ENCODE measurements at regions not wholly inside any gene's neighbourhood (a gene's known extent, or its start where the extent isn't known, plus 50 kb on each side); places are given as distances from the start of the nearest gene placed in this dataset.
A peak's percentile ranks its signal among the peaks of the same experiment; 100 is the strongest.

- no peak overlapping the region for H3K4me2 ChIP-seq (ENCODE audit: low read depth, low read length)
Measured at GRCh38 chr12:92608151-92609091, 94.4 kb upstream of the PLEKHG7 start.

DNA sequence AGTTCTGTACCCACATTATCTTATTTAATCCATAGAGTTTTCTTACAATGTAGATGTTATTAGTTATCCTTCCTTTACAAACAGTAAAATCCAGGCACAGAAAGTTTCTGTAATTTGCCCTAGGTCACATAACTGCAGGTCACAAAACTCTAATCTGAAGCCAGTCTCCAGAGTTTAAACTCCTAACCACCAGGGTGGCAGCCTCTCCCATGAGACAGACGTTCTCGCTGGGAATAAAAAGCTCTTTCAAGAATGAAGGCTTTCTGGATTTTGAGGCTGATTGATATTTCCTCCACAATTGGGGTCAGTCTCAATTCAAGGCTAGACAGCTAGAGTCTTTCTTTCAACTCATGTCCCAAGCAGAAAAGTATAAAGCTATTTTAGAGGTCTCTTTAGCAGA is 95.8 kb upstream of the PLEKHG7 start:
- Histone ChIP-seq H3K27ac (ENCODE audit: low read length) (no peak overlapping the region), H3K4me2 (ENCODE audit: low read depth, low read length) (no peak overlapping the region), H2AFZ (ENCODE audit: low read length) (no peak overlapping the region), H3K9me3 (replicated peaks; ENCODE audit: insufficient read depth, low read length) (no peaks in the 10 kb centered on the region), H3K4me3 (ENCODE audit: low read length) (no peak overlapping the region), H4K20me1 (ENCODE audit: insufficient read depth, low read length) (no peaks in the 10 kb centered on the region), H3K79me2 (ENCODE audit: low read length) (no peaks in the 10 kb centered on the region), H3K4me1 (ENCODE audit: low read length) (no peaks in the 10 kb centered on the region), H3K27me3 (replicated peaks; ENCODE audit: insufficient read depth, low read length) (no peaks in the 10 kb centered on the region), H3K36me3 (replicated peaks; ENCODE audit: insufficient read depth, low read length) (no peaks in the 10 kb centered on the region), H3K9me2 (replicated peaks; ENCODE audit: insufficient read depth, low read length) (no peaks in the 10 kb centered on the region), H3F3A (ENCODE audit: insufficient read depth, low read length) (no peaks in the 10 kb centered on the region), H3K9ac (ENCODE audit: low read length) (no peak overlapping the region)
- TF ChIP-seq CTCF (IDR thresholded peaks at IDR 0.05; ENCODE audit: low read length), result no peak
- no peak for TF ChIP-seq EZH2phosphoT487 (IDR thresholded peaks at IDR 0.05; ENCODE audit: low read length)
- TF ChIP-seq EZH2 (optimal IDR thresholded peaks at IDR 0.05; ENCODE audit: low read depth, low read length), result no peak
- no peak for DNase-seq

More at GRCh38 chr12:92608151-92609091, 94.4 kb upstream of the PLEKHG7 start:
- H3K9ac ChIP-seq (ENCODE audit: low read length), result no peak overlapping the region
- no peak overlapping the region for H2AFZ ChIP-seq (ENCODE audit: low read length)
- DNase-seq, result peak; percentile 19
- H4K20me1 ChIP-seq (ENCODE audit: insufficient read depth, low read length), result no peaks in the 10 kb centered on the region
- H3K9me3 ChIP-seq (replicated peaks; ENCODE audit: insufficient read depth, low read length), result no peaks in the 10 kb centered on the region
- H3K9me2 ChIP-seq (replicated peaks; ENCODE audit: insufficient read depth, low read length), result no peaks in the 10 kb centered on the region
- H3K27me3 ChIP-seq (replicated peaks; ENCODE audit: insufficient read depth, low read length), result no peaks in the 10 kb centered on the region
- no peaks in the 10 kb centered on the region for H3K4me1 ChIP-seq (ENCODE audit: low read length)
- H3K4me3 ChIP-seq (ENCODE audit: low read length), result no peak overlapping the region
- H3K79me2 ChIP-seq (ENCODE audit: low read length), result no peaks in the 10 kb centered on the region
- no peak for TF ChIP-seq EZH2phosphoT487 (IDR thresholded peaks at IDR 0.05; ENCODE audit: low read length)
- peak; percentile 37 for TF ChIP-seq CTCF (IDR thresholded peaks at IDR 0.05; ENCODE audit: low read length)
- no peak for TF ChIP-seq EZH2 (optimal IDR thresholded peaks at IDR 0.05; ENCODE audit: low read depth, low read length)
- H3F3A ChIP-seq (ENCODE audit: insufficient read depth, low read length), result no peaks in the 10 kb centered on the region
- no peaks in the 10 kb centered on the region for H3K36me3 ChIP-seq (replicated peaks; ENCODE audit: insufficient read depth, low read length)
- no peak overlapping the region for H3K27ac ChIP-seq (ENCODE audit: low read length)

DNA sequence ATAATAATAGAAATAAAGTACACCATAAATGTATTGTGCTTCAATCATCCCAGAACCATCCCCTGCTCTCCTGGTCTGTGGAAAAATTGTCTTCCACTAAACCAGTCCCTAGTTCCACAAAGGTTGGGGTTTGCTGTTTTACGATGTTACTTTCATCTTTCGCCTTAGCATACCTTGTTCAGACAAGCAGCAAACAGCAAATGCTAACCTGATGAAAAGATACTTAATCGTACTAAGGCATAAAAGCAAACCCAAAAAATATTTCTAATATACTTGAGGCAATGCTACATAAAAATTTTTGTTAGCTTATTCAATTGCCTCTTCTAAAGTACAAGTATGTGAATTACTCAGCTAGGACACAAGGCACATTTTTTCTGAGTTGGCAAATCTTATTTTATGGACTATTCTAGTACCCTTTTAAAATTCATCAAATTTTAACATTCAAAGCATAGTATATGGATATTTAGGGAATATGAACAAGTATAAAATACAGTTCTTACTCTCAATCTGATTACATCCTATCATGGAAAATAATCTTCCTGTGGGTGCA is 97.1 kb upstream of the PLEKHG7 start:
- TF ChIP-seq EZH2phosphoT487 (IDR thresholded peaks at IDR 0.05; ENCODE audit: low read length) (no peak), EZH2 (optimal IDR thresholded peaks at IDR 0.05; ENCODE audit: low read depth, low read length) (no peak), CTCF (IDR thresholded peaks at IDR 0.05; ENCODE audit: low read length) (no peak)
- Histone ChIP-seq H3K9me3 (replicated peaks; ENCODE audit: insufficient read depth, low read length) (no peaks in the 10 kb centered on the region), H3K4me2 (ENCODE audit: low read depth, low read length) (no peak overlapping the region), H3K4me1 (ENCODE audit: low read length) (no peaks in the 10 kb centered on the region), H3F3A (ENCODE audit: insufficient read depth, low read length) (no peaks in the 10 kb centered on the region), H4K20me1 (ENCODE audit: insufficient read depth, low read length) (no peaks in the 10 kb centered on the region), H2AFZ (ENCODE audit: low read length) (no peak overlapping the region), H3K79me2 (ENCODE audit: low read length) (no peaks in the 10 kb centered on the region), H3K27ac (ENCODE audit: low read length) (no peak overlapping the region), H3K9me2 (replicated peaks; ENCODE audit: insufficient read depth, low read length) (no peaks in the 10 kb centered on the region), H3K9ac (ENCODE audit: low read length) (no peak overlapping the region), H3K4me3 (ENCODE audit: low read length) (no peak overlapping the region), H3K27me3 (replicated peaks; ENCODE audit: insufficient read depth, low read length) (no peaks in the 10 kb centered on the region), H3K36me3 (replicated peaks; ENCODE audit: insufficient read depth, low read length) (no peaks in the 10 kb centered on the region)
- DNase-seq, result no peak
